Stimulated activated CD4-positive, alpha-beta T cell treated with anti-CD3 and anti-CD28 coated beads, Interleukin-2, amount 100 ng/mL, for 4 hours (primary cell): ENCODE measurements at regions not wholly inside any gene's neighbourhood (a gene's known extent, or its start where the extent isn't known, plus 50 kb on each side); places are given as distances from the start of the nearest gene placed in this dataset.
"Not testable (repeated sequence)": the region's sequence is repeated elsewhere in the genome, so short reads cannot be mapped to it uniquely, and the experiment has no call there.

Source experiments
- DNase-seq: peaks from one replicate; pipeline ENCODE4 v3.0.0-alpha.2; 2020; ENCODE audit warnings: low read depth

GRCh38 chr20:40931410-40932044, 97.1 kb upstream of the TOP1 start:
- no peak for DNase-seq

GRCh38 chr20:40932436-40932835, 96.2 kb upstream of the TOP1 start:
- DNase-seq: no peak

GRCh38 chr20:40933758-40934157, 94.9 kb upstream of the TOP1 start:
- DNase-seq: no peak

GRCh38 chr20:40938020-40938419, 90.6 kb upstream of the TOP1 start:
- DNase-seq: no peak

GRCh38 chr20:40939667-40940066, 89.0 kb upstream of the TOP1 start:
- DNase-seq: no peak

- DNase-seq: no peak
Observed at GRCh38 chr20:40941133-40941610, 87.5 kb upstream of the TOP1 start.

- DNase-seq: no peak
Observed at GRCh38 chr20:40942006-40942405, 86.6 kb upstream of the TOP1 start.

GRCh38 chr20:40942775-40943174, 85.8 kb upstream of the TOP1 start:
- no peak for DNase-seq

GRCh38 chr20:40943591-40943990, 85.0 kb upstream of the TOP1 start:
- no peak for DNase-seq

GRCh38 chr20:40945189-40945588, 83.4 kb upstream of the TOP1 start:
- no peak for DNase-seq

- no peak for DNase-seq
Observed at GRCh38 chr20:40945754-40946450, 82.7 kb upstream of the TOP1 start.

GRCh38 chr20:40946451-40946850, 82.2 kb upstream of the TOP1 start:
- no peak for DNase-seq

GRCh38 chr20:40948465-40949267, 80.0 kb upstream of the TOP1 start:
- no peak for DNase-seq

- no peak for DNase-seq
Observed at GRCh38 chr20:40949346-40949745, 79.3 kb upstream of the TOP1 start.

- DNase-seq: no peak
Observed at GRCh38 chr20:40952136-40952535, 76.5 kb upstream of the TOP1 start.

- no peak for DNase-seq
Observed at GRCh38 chr20:40953416-40953815, 75.2 kb upstream of the TOP1 start.

GRCh38 chr20:40953856-40954255, 74.8 kb upstream of the TOP1 start:
- no peak for DNase-seq

GRCh38 chr20:40954521-40955165, 74.0 kb upstream of the TOP1 start:
- no peak for DNase-seq

GRCh38 chr20:40955326-40955725, 73.3 kb upstream of the TOP1 start:
- DNase-seq: no peak

GRCh38 chr20:40955826-40956225, 72.8 kb upstream of the TOP1 start:
- DNase-seq: not testable (repeated sequence)

GRCh38 chr20:40956542-40957264, 71.9 kb upstream of the TOP1 start:
- DNase-seq: no peak

GRCh38 chr20:40957265-40957760, 71.3 kb upstream of the TOP1 start:
- DNase-seq: no peak
